ENCODE measurements at regions not wholly inside any gene's neighbourhood (a gene's known extent, or its start where the extent isn't known, plus 50 kb on each side); places are given as distances from the start of the nearest gene placed in this dataset.

DNA sequence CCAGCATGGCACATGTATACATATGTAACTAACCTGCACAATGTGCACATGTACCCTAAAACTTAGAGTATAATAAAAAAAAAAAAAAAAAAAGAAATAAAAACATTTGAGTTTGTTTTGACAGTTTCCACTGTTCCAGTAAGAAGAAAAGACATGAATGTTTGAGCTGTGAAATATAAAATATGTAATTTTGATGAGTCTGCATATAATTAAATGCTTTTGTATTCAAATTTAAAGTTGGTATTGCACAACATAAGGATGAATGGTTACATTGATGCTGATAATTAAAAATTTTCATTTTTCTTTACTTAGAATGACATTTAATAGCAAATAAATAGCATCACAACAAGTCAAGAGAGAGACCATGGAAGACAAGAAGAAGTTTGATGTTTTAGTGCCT is 212.0 kb upstream of the RRP15 start (continued):
- TF ChIP-seq, protein P1, sequence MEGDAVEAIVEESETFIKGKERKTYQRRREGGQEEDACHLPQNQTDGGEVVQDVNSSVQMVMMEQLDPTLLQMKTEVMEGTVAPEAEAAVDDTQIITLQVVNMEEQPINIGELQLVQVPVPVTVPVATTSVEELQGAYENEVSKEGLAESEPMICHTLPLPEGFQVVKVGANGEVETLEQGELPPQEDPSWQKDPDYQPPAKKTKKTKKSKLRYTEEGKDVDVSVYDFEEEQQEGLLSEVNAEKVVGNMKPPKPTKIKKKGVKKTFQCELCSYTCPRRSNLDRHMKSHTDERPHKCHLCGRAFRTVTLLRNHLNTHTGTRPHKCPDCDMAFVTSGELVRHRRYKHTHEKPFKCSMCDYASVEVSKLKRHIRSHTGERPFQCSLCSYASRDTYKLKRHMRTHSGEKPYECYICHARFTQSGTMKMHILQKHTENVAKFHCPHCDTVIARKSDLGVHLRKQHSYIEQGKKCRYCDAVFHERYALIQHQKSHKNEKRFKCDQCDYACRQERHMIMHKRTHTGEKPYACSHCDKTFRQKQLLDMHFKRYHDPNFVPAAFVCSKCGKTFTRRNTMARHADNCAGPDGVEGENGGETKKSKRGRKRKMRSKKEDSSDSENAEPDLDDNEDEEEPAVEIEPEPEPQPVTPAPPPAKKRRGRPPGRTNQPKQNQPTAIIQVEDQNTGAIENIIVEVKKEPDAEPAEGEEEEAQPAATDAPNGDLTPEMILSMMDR (IDR thresholded peaks at IDR 0.05; ENCODE audit: control extremely low read depth in 1 of 3, insufficient read depth in 1 of 3, low read depth in 1 of 3, low read length in 3 of 3): no peak
- no peak for TF ChIP-seq BACH1 (IDR thresholded peaks at IDR 0.05; ENCODE audit: low read length)
- no peak for TF ChIP-seq SP4 (IDR thresholded peaks at IDR 0.05; ENCODE audit: low read length)
